Right lobe of liver (tissue), 4 donors: ENCODE measurements at regions not wholly inside any gene's neighbourhood (a gene's known extent, or its start where the extent isn't known, plus 50 kb on each side); places are given as distances from the start of the nearest gene placed in this dataset.

Source experiments
- POLR2A ChIP-seq: fragments of 450-650 bp; IDR thresholded peaks from one replicate; pipeline ENCODE4 v1.6.1; 2017; ENCODE audit warnings: antibody characterized with exemption, mild to moderate bottlenecking
- TF ChIP-seq, protein P1 (sequence below), 4 donors: fragments of 200-600 bp in 3 of 4; fragments of 450-650 bp in 1 of 4; IDR thresholded peaks; one replicate each; pipeline versions ENCODE4 v1.5.1 to v1.8.0; 2016 to 2022; ENCODE audit warnings: antibody characterized with exemption in 4 of 4, mild to moderate bottlenecking in 2 of 4
- donor health status: DM: no; HTN: no; CAD: no.
- donor health status: DM: no; HTN: no; CAD: no.
- donor health status: DM: no; HTN: yes; CAD: no.

DNA sequence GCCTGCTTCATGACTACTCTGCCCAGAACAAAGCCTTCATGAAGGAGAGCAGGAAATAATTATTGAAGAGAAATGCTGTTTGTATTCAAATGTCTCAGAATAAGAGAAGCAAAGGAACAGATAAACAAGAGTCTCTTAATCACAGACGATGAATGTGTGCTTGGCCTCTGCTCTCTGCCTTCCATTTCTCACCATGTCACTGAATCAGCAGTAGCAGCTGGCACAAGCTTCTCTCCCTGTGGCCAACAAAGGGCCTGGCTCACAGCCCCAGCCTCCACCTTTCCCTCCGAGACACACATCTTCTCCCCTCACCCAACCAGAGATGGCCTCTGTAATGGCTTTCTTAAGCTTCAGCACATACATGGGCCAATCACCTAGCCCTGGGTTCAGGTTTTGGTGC lies 128.1 kb upstream of the SLIT3 start:
- TF ChIP-seq, protein P1, sequence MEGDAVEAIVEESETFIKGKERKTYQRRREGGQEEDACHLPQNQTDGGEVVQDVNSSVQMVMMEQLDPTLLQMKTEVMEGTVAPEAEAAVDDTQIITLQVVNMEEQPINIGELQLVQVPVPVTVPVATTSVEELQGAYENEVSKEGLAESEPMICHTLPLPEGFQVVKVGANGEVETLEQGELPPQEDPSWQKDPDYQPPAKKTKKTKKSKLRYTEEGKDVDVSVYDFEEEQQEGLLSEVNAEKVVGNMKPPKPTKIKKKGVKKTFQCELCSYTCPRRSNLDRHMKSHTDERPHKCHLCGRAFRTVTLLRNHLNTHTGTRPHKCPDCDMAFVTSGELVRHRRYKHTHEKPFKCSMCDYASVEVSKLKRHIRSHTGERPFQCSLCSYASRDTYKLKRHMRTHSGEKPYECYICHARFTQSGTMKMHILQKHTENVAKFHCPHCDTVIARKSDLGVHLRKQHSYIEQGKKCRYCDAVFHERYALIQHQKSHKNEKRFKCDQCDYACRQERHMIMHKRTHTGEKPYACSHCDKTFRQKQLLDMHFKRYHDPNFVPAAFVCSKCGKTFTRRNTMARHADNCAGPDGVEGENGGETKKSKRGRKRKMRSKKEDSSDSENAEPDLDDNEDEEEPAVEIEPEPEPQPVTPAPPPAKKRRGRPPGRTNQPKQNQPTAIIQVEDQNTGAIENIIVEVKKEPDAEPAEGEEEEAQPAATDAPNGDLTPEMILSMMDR (IDR thresholded peaks at IDR 0.05): no peak
- TF ChIP-seq POLR2A: no peak
